H1 (cell line): ENCODE measurements at regions not wholly inside any gene's neighbourhood (a gene's known extent, or its start where the extent isn't known, plus 50 kb on each side); places are given as distances from the start of the nearest gene placed in this dataset.

ENCODE experiments used
- CTCF ChIA-PET: fragments of 300-600 bp; sonication (Branson Sonifier 250); formaldehyde crosslinking; loops from one replicate; lab custom pipeline; 2021; ENCODE audit not compliant: partially characterized antibody; lab: Charles Lee
- POLR2A ChIA-PET: fragments of 300-600 bp; sonication (Branson Sonifier 250); formaldehyde crosslinking; loops from one replicate; lab custom pipeline; 2021; ENCODE audit warnings: inconsistent platforms; ENCODE audit not compliant: partially characterized antibody; lab: Charles Lee
- DNase-seq, 2 experiments: peaks; one replicate each; pipeline versions ENCODE4 v3.0.0 to v3.0.0-alpha.2; 2010 to 2022; ENCODE audit warnings: low spot score in 2 of 2, low read depth in 1 of 2, mixed read lengths in 1 of 2
- FAIRE-seq: peaks from 2 replicates; lab custom pipeline; 2011; peaks lifted over from hg19 to GRCh38; lab: Jason Lieb, UNC
- H2AFZ ChIP-seq: 2 replicates; pipeline ENCODE4 v1.8.1; 2012; ENCODE audit warnings: low read length, inconsistent platforms
- H2AK5ac ChIP-seq: 2 replicates; pipeline ENCODE4 v1.6.1; 2013; ENCODE audit warnings: low read depth, low read length
- H2BK120ac ChIP-seq: replicated peaks from 2 replicates; pipeline ENCODE3; 2013; ENCODE audit warnings: low read depth, low read length, inconsistent platforms
- H2BK12ac ChIP-seq: 2 replicates; pipeline ENCODE4 v1.6.1; 2013; ENCODE audit warnings: low read depth, low read length
- H2BK15ac ChIP-seq: 2 replicates; pipeline ENCODE4 v1.6.1; 2013; ENCODE audit warnings: low read length
- H2BK20ac ChIP-seq: 2 replicates; pipeline ENCODE4 v1.6.1; 2013; ENCODE audit warnings: low read length
- H2BK5ac ChIP-seq: 2 replicates; pipeline ENCODE4 v1.6.1; 2013; ENCODE audit warnings: low read depth, low read length
- H3K14ac ChIP-seq: 2 replicates; pipeline ENCODE4 v1.6.1; 2013; ENCODE audit warnings: inconsistent platforms; ENCODE audit not compliant: insufficient read length
- H3K18ac ChIP-seq: 2 replicates; pipeline ENCODE4 v1.6.1; 2013; ENCODE audit warnings: low read length; ENCODE audit errors: extremely low read depth
- H3K23ac ChIP-seq: 2 replicates; pipeline ENCODE4 v1.6.1; 2013; ENCODE audit warnings: inconsistent platforms; ENCODE audit not compliant: insufficient read length
- H3K23me2 ChIP-seq: 2 replicates; pipeline ENCODE4 v1.6.1; 2013; ENCODE audit warnings: low read depth, low read length
- H3K27ac ChIP-seq: 2 replicates; pipeline ENCODE4 v1.6.1; 2011; ENCODE audit warnings: low read depth, low read length, inconsistent platforms
- H3K27me3 ChIP-seq, 4 experiments: replicated peaks in 1 of 4; 1 replicate in 1 of 4; 2 replicates in 3 of 4; pipeline versions ENCODE4 v1.6.1 to v1.8.1; 2011 to 2013; ENCODE audit warnings: low read length in 3 of 4, mild to moderate bottlenecking in 3 of 4, inconsistent platforms in 2 of 4, mixed read lengths in 2 of 4, moderate library complexity in 1 of 4; ENCODE audit not compliant: control insufficient read depth in 3 of 4, insufficient read depth in 3 of 4; ENCODE audit errors: extremely low read depth in 1 of 4
- H3K36me3 ChIP-seq, 4 experiments: 2 replicates each; pipeline versions ENCODE4 v1.6.1 to v1.8.1; 2011 to 2013; ENCODE audit warnings: mild to moderate bottlenecking in 4 of 4, low read length in 3 of 4, moderate library complexity in 2 of 4, control low read depth in 1 of 4, inconsistent platforms in 1 of 4; ENCODE audit not compliant: insufficient read depth in 4 of 4, control insufficient read depth in 2 of 4
- H3K4ac ChIP-seq: replicated peaks from 2 replicates; pipeline ENCODE3; 2013; ENCODE audit warnings: low read length, low read depth, mixed read lengths, inconsistent platforms; ENCODE audit not compliant: insufficient read length
- H3K4me1 ChIP-seq, 4 experiments: replicated peaks in 1 of 4; 1 replicate in 1 of 4; 2 replicates in 3 of 4; pipeline versions ENCODE4 v1.6.1 to v1.8.1; 2011 to 2013; ENCODE audit warnings: low read length in 3 of 4, inconsistent platforms in 2 of 4, mixed read lengths in 1 of 4; ENCODE audit not compliant: insufficient read depth in 4 of 4, control insufficient read depth in 3 of 4
- H3K4me2 ChIP-seq, 2 experiments: 2 replicates each; pipeline versions ENCODE4 v1.6.1 to v1.8.1; 2011 to 2013; ENCODE audit warnings: low read depth in 2 of 2, low read length in 2 of 2, control low read depth in 1 of 2, inconsistent platforms in 1 of 2, mild to moderate bottlenecking in 1 of 2; ENCODE audit not compliant: insufficient read depth in 1 of 2
- H3K4me3 ChIP-seq, 4 experiments: fragments of 200-600, 300-600 bp in 1 of 4; sonication (generic), shearing (Covaris generic), sonication (Bioruptor Twin) in 1 of 4; 2 replicates each; pipeline versions ENCODE4 v1.5.1 to v1.8.1; 2011 to 2016; ENCODE audit warnings: low read length in 4 of 4, low read depth in 3 of 4, control low read depth in 2 of 4, inconsistent platforms in 2 of 4, mild to moderate bottlenecking in 2 of 4, mixed read lengths in 1 of 4, moderate library complexity in 1 of 4; ENCODE audit not compliant: insufficient read depth in 2 of 4; ENCODE audit errors: extremely low read depth in 1 of 4
- H3K56ac ChIP-seq: replicated peaks from 2 replicates; pipeline ENCODE3; 2013; ENCODE audit warnings: low read depth, mild to moderate bottlenecking, mixed read lengths, low read length, inconsistent platforms; ENCODE audit not compliant: insufficient read length
- H3K79me1 ChIP-seq: 2 replicates; pipeline ENCODE4 v1.6.1; 2013; ENCODE audit warnings: low read depth, low read length, control low read depth
- H3K79me2 ChIP-seq, 2 experiments: 2 replicates each; pipeline versions ENCODE4 v1.6.1 to v1.8.1; 2012 to 2013; ENCODE audit warnings: low read length in 2 of 2, mild to moderate bottlenecking in 2 of 2, inconsistent platforms in 1 of 2; ENCODE audit not compliant: insufficient read depth in 2 of 2, control insufficient read depth in 1 of 2
- H3K9ac ChIP-seq, 4 experiments: replicated peaks in 1 of 4; 1 replicate in 1 of 4; 2 replicates in 3 of 4; pipeline versions ENCODE4 v1.6.1 to v1.8.1; 2011 to 2013; ENCODE audit warnings: low read depth in 3 of 4, low read length in 3 of 4, control low read depth in 2 of 4, mild to moderate bottlenecking in 2 of 4, moderate library complexity in 2 of 4, inconsistent platforms in 1 of 4; ENCODE audit errors: extremely low read depth in 1 of 4
- H3K9me3 ChIP-seq, 2 experiments: 2 replicates each; pipeline versions ENCODE4 v1.6.1 to v1.8.1; 2012 to 2013; ENCODE audit warnings: mild to moderate bottlenecking in 2 of 2, moderate library complexity in 2 of 2, control low read depth in 1 of 2, inconsistent platforms in 1 of 2, low read depth in 1 of 2, low read length in 1 of 2, mixed read lengths in 1 of 2; ENCODE audit not compliant: insufficient read depth in 2 of 2
- H4K20me1 ChIP-seq, 2 experiments: replicated peaks in 1 of 2; 2 replicates each; pipeline versions ENCODE3 to v1.8.1; 2011 to 2013; ENCODE audit warnings: inconsistent platforms in 2 of 2, low read length in 2 of 2, mild to moderate bottlenecking in 1 of 2; ENCODE audit not compliant: insufficient read depth in 2 of 2, control insufficient read depth in 1 of 2
- H4K5ac ChIP-seq: 2 replicates; pipeline ENCODE4 v1.6.1; 2013; ENCODE audit warnings: low read length, low read depth, mixed read lengths, inconsistent platforms; ENCODE audit not compliant: insufficient read length
- H4K8ac ChIP-seq: 2 replicates; pipeline ENCODE4 v1.8.0; 2013; ENCODE audit warnings: mild to moderate bottlenecking, moderate library complexity, low read length, inconsistent platforms; ENCODE audit not compliant: insufficient read depth; ENCODE audit errors: extremely low read depth
- H4K91ac ChIP-seq: replicated peaks from 2 replicates; pipeline ENCODE3; 2013; ENCODE audit warnings: low read length, mixed read lengths, inconsistent platforms; ENCODE audit not compliant: insufficient read length
- ASH2L ChIP-seq: fragments of 200-600, 300-600 bp; sonication (generic); IDR thresholded peaks from one replicate; pipeline ENCODE4 v1.7.1; 2017; ENCODE audit warnings: low read length
- BRCA1 ChIP-seq: IDR thresholded peaks from 2 replicates; pipeline ENCODE4 v1.6.1; 2012; ENCODE audit warnings: low read depth, low read length, improper control_type of control experiment
- CHD2 ChIP-seq: IDR thresholded peaks from 2 replicates; pipeline ENCODE4 v1.6.1; 2012; ENCODE audit warnings: low read length, improper control_type of control experiment
- E2F6 ChIP-seq: IDR thresholded peaks from 2 replicates; pipeline ENCODE4 v1.6.1; 2012; ENCODE audit warnings: inconsistent platforms
- EP300 ChIP-seq, 2 experiments: IDR thresholded peaks; 1 replicate in 1 of 2; 2 replicates in 1 of 2; pipeline ENCODE4 v1.6.1; 2011 to 2012; ENCODE audit warnings: low read depth in 2 of 2, low read length in 2 of 2, mild to moderate bottlenecking in 2 of 2, borderline replicate concordance in 1 of 2, inconsistent platforms in 1 of 2, moderate library complexity in 1 of 2
- NRF1 ChIP-seq: IDR thresholded peaks from 2 replicates; pipeline ENCODE4 v1.6.1; 2011; ENCODE audit warnings: mild to moderate bottlenecking, low read depth, low read length, improper control_type of control experiment
- RAD21 ChIP-seq, 2 experiments: IDR thresholded peaks in 1 of 2; conservative IDR thresholded peaks in 1 of 2; 2 replicates each; pipeline ENCODE4 v1.6.1; 2011; ENCODE audit warnings: low read depth in 2 of 2, low read length in 2 of 2, improper control_type of control experiment in 1 of 2, inconsistent platforms in 1 of 2, mild to moderate bottlenecking in 1 of 2, moderate library complexity in 1 of 2
- RNF2 ChIP-seq: fragments of 200-900, 300-1000 bp; sonication (generic); IDR thresholded peaks from 2 replicates; pipeline ENCODE4 v1.7.1; 2016; ENCODE audit warnings: borderline replicate concordance, low read depth, mild to moderate bottlenecking, antibody characterized with exemption, low read length; ENCODE audit not compliant: poor library complexity, severe bottlenecking; ENCODE audit errors: missing control alignments
- SAP30 ChIP-seq: fragments of 300-600 bp; sonication (generic); IDR thresholded peaks from 2 replicates; pipeline ENCODE4 v1.7.1; 2012; ENCODE audit warnings: low read length, moderate library complexity, mild to moderate bottlenecking, inconsistent platforms; ENCODE audit not compliant: insufficient read depth, insufficient replicate concordance
- SIN3A ChIP-seq, 2 experiments: IDR thresholded peaks in 1 of 2; conservative IDR thresholded peaks in 1 of 2; 2 replicates each; pipeline ENCODE4 v1.6.1; 2011 to 2012; ENCODE audit warnings: low read length in 2 of 2, improper control_type of control experiment in 1 of 2, low read depth in 1 of 2, mild to moderate bottlenecking in 1 of 2
- TBP ChIP-seq: IDR thresholded peaks from 2 replicates; pipeline ENCODE4 v1.6.1; 2011; ENCODE audit warnings: low read depth, low read length, improper control_type of control experiment
- USF2 ChIP-seq: IDR thresholded peaks from 2 replicates; pipeline ENCODE4 v1.6.1; 2011; ENCODE audit warnings: low read length, improper control_type of control experiment
- YY1 ChIP-seq: IDR thresholded peaks from 2 replicates; pipeline ENCODE4 v1.6.1; 2011; ENCODE audit warnings: low read depth, mild to moderate bottlenecking, low read length

- no peak overlapping the region for H3K14ac ChIP-seq
- no peak overlapping the region for H2BK5ac ChIP-seq
- CTCF ChIA-PET, result no interaction called here
- no peaks in the 10 kb centered on the region for H3K79me1 ChIP-seq
- no peak overlapping the region for H3K9ac ChIP-seq
- H2BK20ac ChIP-seq, result no peak overlapping the region
- H3K27me3 ChIP-seq, result no peaks in the 10 kb centered on the region
- H4K8ac ChIP-seq, result no peak overlapping the region
- no peak overlapping the region for H3K4me3 ChIP-seq
- H2BK15ac ChIP-seq, result no peak overlapping the region
- H3K23me2 ChIP-seq, result no peaks in the 10 kb centered on the region
- no peak overlapping the region for H2BK120ac ChIP-seq
- TF ChIP-seq RAD21 (IDR thresholded peaks at IDR 0.05 in 1 of 2, conservative IDR thresholded peaks at IDR 0.05 in 1 of 2; ENCODE audit: low read depth in 2 of 2, low read length in 2 of 2) (no peak), SIN3A (conservative IDR thresholded peaks at IDR 0.05 in 1 of 2, IDR thresholded peaks at IDR 0.05 in 1 of 2; ENCODE audit: low read depth in 1 of 2, low read length in 2 of 2) (no peak), EP300 (IDR thresholded peaks at IDR 0.05; ENCODE audit: borderline replicate concordance in 1 of 2, low read depth in 2 of 2, low read length in 2 of 2) (no peak), USF2 (no peak), CHD2 (no peak), TBP (no peak), YY1 (no peak), RNF2 (no peak), ASH2L (no peak), BRCA1 (no peak), SAP30 (no peak), E2F6 (no peak), NRF1 (no peak)
- POLR2A ChIA-PET, result no interaction called here
- H3K18ac ChIP-seq, result no peak overlapping the region
- no peak for FAIRE-seq
- H4K20me1 ChIP-seq, result no peaks in the 10 kb centered on the region
- no peak overlapping the region for H3K27ac ChIP-seq
- no peaks in the 10 kb centered on the region for H3K79me2 ChIP-seq
- DNase-seq, result no peak
- no peak overlapping the region for H4K91ac ChIP-seq
- H4K5ac ChIP-seq, result no peak overlapping the region
- peaks cover 0 to 5% (median 0%) of the 10 kb centered on the region in 4 experiments; a peak in 1 of 7 replicates for H3K4me1 ChIP-seq
- H3K9me3 ChIP-seq, result peaks cover 0 to 2% of the 10 kb centered on the region in 2 experiments; a peak in 1 of 4 replicates
- H3K23ac ChIP-seq, result no peak overlapping the region
- H2AFZ ChIP-seq, result no peak overlapping the region
- no peak overlapping the region for H2BK12ac ChIP-seq
- H3K56ac ChIP-seq, result no peak overlapping the region
- H3K4me2 ChIP-seq, result no peak overlapping the region
- H3K4ac ChIP-seq, result no peak overlapping the region
- H3K36me3 ChIP-seq, result no peaks in the 10 kb centered on the region
- no peak overlapping the region for H2AK5ac ChIP-seq
Observed at GRCh38 chr11:94717667-94718066, 50.5 kb upstream of the AMOTL1 start.
